Keratinocyte (primary cell): ENCODE measurements at regions not wholly inside any gene's neighbourhood (a gene's known extent, or its start where the extent isn't known, plus 50 kb on each side); places are given as distances from the start of the nearest gene placed in this dataset.

Experiments
- DNase-seq: peaks from one replicate; pipeline ENCODE4 v3.0.0-alpha.2; 2011; ENCODE audit warnings: low read depth, missing footprints, low spot score
- FAIRE-seq: peaks from 2 replicates; lab custom pipeline; 2011; peaks lifted over from hg19 to GRCh38; lab: Jason Lieb, UNC
- H2AFZ ChIP-seq: 2 replicates; pipeline ENCODE4 v1.6.0; 2012; ENCODE audit warnings: low read length, control low read depth, inconsistent platforms; ENCODE audit not compliant: control insufficient read depth
- H3K27ac ChIP-seq: 2 replicates; pipeline ENCODE4 v1.5.1; 2011; ENCODE audit warnings: low read length; ENCODE audit not compliant: control insufficient read depth, insufficient read depth
- H3K27me3 ChIP-seq: 3 replicates; pipeline ENCODE4 v1.6.0; 2011; ENCODE audit warnings: low read length; ENCODE audit not compliant: control insufficient read depth, insufficient read depth; ENCODE audit errors: extremely low read depth
- H3K36me3 ChIP-seq, 2 experiments: 2 replicates in 1 of 2; 3 replicates in 1 of 2; pipeline ENCODE4 v1.5.1; 2011; ENCODE audit warnings: low read length in 2 of 2, mild to moderate bottlenecking in 1 of 2; ENCODE audit not compliant: control insufficient read depth in 2 of 2, insufficient read depth in 2 of 2; ENCODE audit errors: extremely low read depth in 1 of 2
- H3K4me1 ChIP-seq: 3 replicates; pipeline ENCODE4 v1.5.1; 2011; ENCODE audit warnings: low read length; ENCODE audit not compliant: control insufficient read depth, insufficient read depth; ENCODE audit errors: extremely low read depth
- H3K4me2 ChIP-seq: 3 replicates; pipeline ENCODE4 v1.6.0; 2011; ENCODE audit warnings: low read depth, low read length; ENCODE audit not compliant: control insufficient read depth, insufficient read depth; ENCODE audit errors: extremely low read depth
- H3K4me3 ChIP-seq, 3 experiments: fragments of 200-600 bp in 1 of 3; sonication (generic) in 1 of 3; 2 replicates in 2 of 3; 3 replicates in 1 of 3; pipeline ENCODE4 v1.5.1; 2011 to 2016; ENCODE audit warnings: low read length in 3 of 3, mild to moderate bottlenecking in 3 of 3, control low read depth in 2 of 3, inconsistent platforms in 1 of 3, low read depth in 1 of 3, mixed read lengths in 1 of 3, mixed run types in 1 of 3, moderate library complexity in 1 of 3; ENCODE audit not compliant: control insufficient read depth in 2 of 3, insufficient read depth in 2 of 3; ENCODE audit errors: extremely low read depth in 1 of 3
- H3K79me2 ChIP-seq: 2 replicates; pipeline ENCODE4 v1.6.0; 2012; ENCODE audit warnings: low read length; ENCODE audit not compliant: control insufficient read depth, insufficient read depth
- H3K9ac ChIP-seq: 3 replicates; pipeline ENCODE4 v1.6.0; 2011; ENCODE audit warnings: low read length; ENCODE audit not compliant: control insufficient read depth, insufficient read depth; ENCODE audit errors: extremely low read depth
- H3K9me1 ChIP-seq: 3 replicates; pipeline ENCODE4 v1.6.0; 2011; ENCODE audit warnings: low read length; ENCODE audit not compliant: control insufficient read depth, insufficient read depth; ENCODE audit errors: extremely low read depth
- H3K9me3 ChIP-seq: 2 replicates; pipeline ENCODE4 v1.5.1; 2012; ENCODE audit warnings: low read depth, low read length; ENCODE audit not compliant: control insufficient read depth
- H4K20me1 ChIP-seq: 3 replicates; pipeline ENCODE4 v1.6.0; 2011; ENCODE audit warnings: low read length; ENCODE audit not compliant: control insufficient read depth, insufficient read depth; ENCODE audit errors: extremely low read depth
- EZH2 ChIP-seq: IDR thresholded peaks from one replicate; pipeline ENCODE4 v1.6.1; 2012; ENCODE audit warnings: inconsistent platforms, mild to moderate bottlenecking, low read length, moderate library complexity
- dilution Hi-C: fragments of 300-500 bp; cut with MboI; formaldehyde crosslinking; loops from one replicate; pipeline ENCODE4 v1.7.0; 2020; ENCODE audit warnings: low sequenced_read_pairs; ENCODE audit not compliant: extremely low pct_ligation_motif_present
- TF ChIP-seq, protein P1 (sequence below), 3 experiments: IDR thresholded peaks in 1 of 3; conservative IDR thresholded peaks in 1 of 3; optimal IDR thresholded peaks in 1 of 3; 2 replicates in 2 of 3; 3 replicates in 1 of 3; pipeline versions ENCODE3 to v1.5.1; 2011; ENCODE audit warnings: low read length in 3 of 3, mild to moderate bottlenecking in 3 of 3, moderate library complexity in 2 of 3, control low read depth in 1 of 3, inconsistent platforms in 1 of 3; ENCODE audit not compliant: insufficient read depth in 2 of 3; ENCODE audit errors: extremely low read depth in 1 of 3

GRCh38 chr7:91396-92175, 100.8 kb upstream of the FAM20C start:
- H4K20me1 ChIP-seq, result no peaks in the 10 kb centered on the region
- no peak overlapping the region for H3K9ac ChIP-seq
- H3K4me2 ChIP-seq, result no peak overlapping the region
- peaks cover 12% of the 10 kb centered on the region for H3K27me3 ChIP-seq
- TF ChIP-seq, protein P1, sequence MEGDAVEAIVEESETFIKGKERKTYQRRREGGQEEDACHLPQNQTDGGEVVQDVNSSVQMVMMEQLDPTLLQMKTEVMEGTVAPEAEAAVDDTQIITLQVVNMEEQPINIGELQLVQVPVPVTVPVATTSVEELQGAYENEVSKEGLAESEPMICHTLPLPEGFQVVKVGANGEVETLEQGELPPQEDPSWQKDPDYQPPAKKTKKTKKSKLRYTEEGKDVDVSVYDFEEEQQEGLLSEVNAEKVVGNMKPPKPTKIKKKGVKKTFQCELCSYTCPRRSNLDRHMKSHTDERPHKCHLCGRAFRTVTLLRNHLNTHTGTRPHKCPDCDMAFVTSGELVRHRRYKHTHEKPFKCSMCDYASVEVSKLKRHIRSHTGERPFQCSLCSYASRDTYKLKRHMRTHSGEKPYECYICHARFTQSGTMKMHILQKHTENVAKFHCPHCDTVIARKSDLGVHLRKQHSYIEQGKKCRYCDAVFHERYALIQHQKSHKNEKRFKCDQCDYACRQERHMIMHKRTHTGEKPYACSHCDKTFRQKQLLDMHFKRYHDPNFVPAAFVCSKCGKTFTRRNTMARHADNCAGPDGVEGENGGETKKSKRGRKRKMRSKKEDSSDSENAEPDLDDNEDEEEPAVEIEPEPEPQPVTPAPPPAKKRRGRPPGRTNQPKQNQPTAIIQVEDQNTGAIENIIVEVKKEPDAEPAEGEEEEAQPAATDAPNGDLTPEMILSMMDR (optimal IDR thresholded peaks at IDR 0.05 in 1 of 3, IDR thresholded peaks at IDR 0.05 in 1 of 3, conservative IDR thresholded peaks at IDR 0.05 in 1 of 3; ENCODE audit: extremely low read depth in 1 of 3, insufficient read depth in 2 of 3, low read length in 3 of 3), result no peak
- TF ChIP-seq EZH2, result no peak
- H2AFZ ChIP-seq, result no peak overlapping the region
- H3K36me3 ChIP-seq, result no peaks in the 10 kb centered on the region
- dilution Hi-C loops, result no loop called here
- FAIRE-seq (no peak), DNase-seq (no peak)
- peaks cover 47% of the 10 kb centered on the region for H3K4me1 ChIP-seq
- no peak overlapping the region for H3K27ac ChIP-seq
- no peaks in the 10 kb centered on the region for H3K9me3 ChIP-seq
- no peaks in the 10 kb centered on the region for H3K9me1 ChIP-seq
- H3K79me2 ChIP-seq, result no peaks in the 10 kb centered on the region
- no peak overlapping the region for H3K4me3 ChIP-seq

- no peak overlapping the region for H3K27ac ChIP-seq
Measured at GRCh38 chr7:92231-92674, 100.1 kb upstream of the FAM20C start.

More at GRCh38 chr7:92231-92674, 100.1 kb upstream of the FAM20C start:
- Histone ChIP-seq H3K9ac (no peak overlapping the region), H4K20me1 (no peaks in the 10 kb centered on the region), H3K36me3 (no peaks in the 10 kb centered on the region), H2AFZ (no peak overlapping the region), H3K4me1 (peaks cover 47% of the 10 kb centered on the region), H3K27me3 (peaks cover 12% of the 10 kb centered on the region), H3K79me2 (no peaks in the 10 kb centered on the region), H3K4me3 (no peak overlapping the region), H3K4me2 (no peak overlapping the region), H3K9me1 (no peaks in the 10 kb centered on the region), H3K9me3 (no peaks in the 10 kb centered on the region)
- dilution Hi-C loops, result no loop called here
- FAIRE-seq (no peak), DNase-seq (no peak)
- TF ChIP-seq, protein P1 (optimal IDR thresholded peaks at IDR 0.05 in 1 of 3, IDR thresholded peaks at IDR 0.05 in 1 of 3, conservative IDR thresholded peaks at IDR 0.05 in 1 of 3; ENCODE audit: extremely low read depth in 1 of 3, insufficient read depth in 2 of 3, low read length in 3 of 3), result no peak
- TF ChIP-seq EZH2, result no peak
